T-cell (primary cell): ENCODE measurements at regions not wholly inside any gene's neighbourhood (a gene's known extent, or its start where the extent isn't known, plus 50 kb on each side); places are given as distances from the start of the nearest gene placed in this dataset.

Experiments used
- ATAC-seq, 4 experiments: fragments of 200-7000 bp in 3 of 4; fragments of 150-1000 bp in 1 of 4; cut with Tn5 transposase; replicated peaks in 1 of 4; 1 replicate in 3 of 4; 2 replicates in 1 of 4; pipeline ENCODE4 v1.10.0; 2021; ENCODE audit warnings: moderate library complexity in 3 of 4, mild to moderate bottlenecking in 2 of 4, moderate number of reproducible peaks in 1 of 4
- CTCF ChIA-PET, 2 donors: fragments of 300-600 bp; sonication (Branson Sonifier 250); formaldehyde crosslinking; loops; one replicate each; lab custom pipeline; 2022; ENCODE audit warnings: antibody characterized with exemption in 2 of 2; lab: Charles Lee
- POLR2A ChIA-PET, 2 donors: fragments of 300-600 bp; sonication (Branson Sonifier 250); formaldehyde crosslinking; loops; one replicate each; lab custom pipeline; 2022; ENCODE audit warnings: antibody characterized with exemption in 2 of 2; lab: Charles Lee
- DNase-seq, 35 experiments: peaks; one replicate each; pipeline versions ENCODE4 v3.0.0 to v3.0.0-alpha.2; 2013 to 2023
- H3K27ac ChIP-seq: one replicate; pipeline ENCODE4 v1.5.1; 2013; ENCODE audit warnings: low read length
- H3K27me3 ChIP-seq, 2 experiments: replicated peaks in 1 of 2; 1 replicate in 1 of 2; 2 replicates in 1 of 2; pipeline versions ENCODE4 v1.6.1 to v1.7.0; 2013; ENCODE audit warnings: low read length in 1 of 2, mixed read lengths in 1 of 2; ENCODE audit not compliant: control insufficient read depth in 2 of 2, insufficient read depth in 2 of 2; ENCODE audit errors: extremely low read depth in 1 of 2
- H3K36me3 ChIP-seq, 2 donors: 1 replicate in 1 of 2; 2 replicates in 1 of 2; pipeline versions ENCODE4 v1.6.1 to v1.7.0; 2013; ENCODE audit warnings: low read length in 1 of 2; ENCODE audit not compliant: control insufficient read depth in 2 of 2, insufficient read depth in 1 of 2; ENCODE audit errors: extremely low read depth in 1 of 2
- H3K4me1 ChIP-seq, 2 experiments: 1 replicate in 1 of 2; 2 replicates in 1 of 2; pipeline versions ENCODE4 v1.6.1 to v1.7.0; 2013; ENCODE audit warnings: low read length in 2 of 2, mixed read lengths in 1 of 2; ENCODE audit not compliant: insufficient read depth in 2 of 2, control insufficient read depth in 1 of 2; ENCODE audit errors: extremely low read depth in 1 of 2
- H3K4me3 ChIP-seq, 2 donors: 1 replicate in 1 of 2; 2 replicates in 1 of 2; pipeline versions ENCODE4 v1.5.1 to v1.7.0; 2013; ENCODE audit warnings: mild to moderate bottlenecking in 2 of 2, low read length in 1 of 2, moderate library complexity in 1 of 2; ENCODE audit not compliant: control insufficient read depth in 1 of 2; ENCODE audit errors: extremely low read depth in 1 of 2
- H3K9me3 ChIP-seq: 2 replicates; pipeline ENCODE4 v1.7.0; 2013
- H3K27ac Mint-ChIP-seq, 2 donors: one replicate each; pipeline ENCODE4 v1.8.0; 2020 to 2021; ENCODE audit warnings: mild to moderate bottlenecking in 2 of 2, mixed read lengths in 2 of 2
- H3K27me3 Mint-ChIP-seq, 2 donors: one replicate each; pipeline ENCODE4 v1.8.0; 2021 to 2022; ENCODE audit warnings: mixed read lengths in 2 of 2
- H3K36me3 Mint-ChIP-seq: one replicate; pipeline ENCODE4 v1.8.0; 2021; ENCODE audit warnings: mixed read lengths
- H3K4me1 Mint-ChIP-seq, 3 donors: one replicate each; pipeline ENCODE4 v1.8.0; 2020 to 2022; ENCODE audit warnings: mixed read lengths in 3 of 3, mild to moderate bottlenecking in 1 of 3
- H3K4me3 Mint-ChIP-seq, 3 donors: one replicate each; pipeline ENCODE4 v1.8.0; 2020 to 2022; ENCODE audit warnings: mild to moderate bottlenecking in 3 of 3, mixed read lengths in 3 of 3, moderate library complexity in 3 of 3
- H3K9me3 Mint-ChIP-seq, 3 donors: one replicate each; pipeline ENCODE4 v1.8.0; 2020 to 2022; ENCODE audit warnings: mixed read lengths in 3 of 3
- WGBS: methylation state at CpG from one replicate; pipeline ENCODE4 v1.1.5; 2013; ENCODE audit warnings: missing lambda C conversion rate; ENCODE audit not compliant: insufficient coverage; 5-methylcytosine and 5-hydroxymethylcytosine counted together

- ATAC-seq (no peak), DNase-seq (no peak)
- no peaks in the 10 kb centered on the region for H3K36me3 ChIP-seq
- H3K27me3 ChIP-seq: no peaks in the 10 kb centered on the region
- H3K9me3 Mint-ChIP-seq: peaks cover 0 to 3% (median 0%) of the 10 kb centered on the region in 3 donors
- H3K4me3 Mint-ChIP-seq: no peak overlapping the region
- ChIA-PET POLR2A (interaction anchor here in 1 of 2 donors (0.6 kb wide), 1 partner anchor 35 kb away, joined by 3 read pairs; no protein-coding TSS in a partner anchor), CTCF (interaction anchor here in 1 of 2 donors (0.6 kb wide), 1 partner anchor 252 kb away, joined by 4 read pairs; no protein-coding TSS in a partner anchor)
- WGBS: no CpG with 5 or more reads among the region's 2 CpGs
- H3K36me3 Mint-ChIP-seq: no peaks in the 10 kb centered on the region
- no peak overlapping the region for H3K4me3 ChIP-seq
- peaks cover 0 to 16% of the 10 kb centered on the region in 2 experiments for H3K4me1 ChIP-seq
- H3K9me3 ChIP-seq: no peaks in the 10 kb centered on the region
- H3K4me1 Mint-ChIP-seq: peaks cover 22 to 41% (median 30%) of the 10 kb centered on the region in 3 donors
- no peak overlapping the region for H3K27ac Mint-ChIP-seq
- H3K27me3 Mint-ChIP-seq: peaks cover 0 to 3% of the 10 kb centered on the region in 2 donors
- H3K27ac ChIP-seq: no peak overlapping the region
These were observed 313.6 kb downstream of the ETS1 start for GRCh38 chr11:128273736-128274135.

GRCh38 chr11:128271401-128271800, 316.0 kb downstream of the ETS1 start:
- H3K36me3 Mint-ChIP-seq: no peaks in the 10 kb centered on the region
- H3K9me3 ChIP-seq: no peaks in the 10 kb centered on the region
- H3K4me3 Mint-ChIP-seq: peak overlapping the region in 1 of 3 donors; percentile 6
- H3K4me1 ChIP-seq: peaks cover 0 to 16% of the 10 kb centered on the region in 2 experiments
- H3K36me3 ChIP-seq: no peaks in the 10 kb centered on the region
- H3K27ac ChIP-seq: peak overlapping the region; percentile 60
- no CpG with 5 or more reads among the region's 1 CpG for WGBS
- no peaks in the 10 kb centered on the region for H3K27me3 ChIP-seq
- CTCF ChIA-PET: interaction anchor here (0.5 to 1.0 kb wide), 5 partner anchors 11 to 489 kb away, joined by 3 to 4 read pairs (median 3); no protein-coding TSS in a partner anchor
- H3K4me3 ChIP-seq: no peak overlapping the region
- peak in 2 of 35 experiments; percentile 34 to 60 for DNase-seq
- peak in 2 of 4 experiments; percentile 23 to 73 for ATAC-seq
- no peaks in the 10 kb centered on the region for H3K9me3 Mint-ChIP-seq
- peaks cover 22 to 41% (median 30%) of the 10 kb centered on the region in 3 donors for H3K4me1 Mint-ChIP-seq
- H3K27ac Mint-ChIP-seq: peak overlapping the region; percentile 73 to 87
- POLR2A ChIA-PET: interaction anchor here in 1 of 2 donors (0.6 to 1.3 kb wide), 5 partner anchors 30 to 254 kb away, joined by 3 to 5 read pairs (median 3); no protein-coding TSS in a partner anchor
- peaks cover 0 to 3% of the 10 kb centered on the region in 2 donors for H3K27me3 Mint-ChIP-seq

- Mint-ChIP-seq H3K9me3 (no peaks in the 10 kb centered on the region), H3K4me3 (no peak overlapping the region), H3K4me1 (peaks cover 22 to 35% (median 27%) of the 10 kb centered on the region in 3 donors), H3K36me3 (no peaks in the 10 kb centered on the region), H3K27ac (peak overlapping the region in 1 of 2 donors; percentile 34), H3K27me3 (peaks cover 0 to 3% of the 10 kb centered on the region in 2 donors)
- ATAC-seq (no peak), DNase-seq (no peak)
- WGBS: no CpG with 5 or more reads among the region's 1 CpG
- H3K4me3 ChIP-seq: no peak overlapping the region
- no peaks in the 10 kb centered on the region for H3K27me3 ChIP-seq
- H3K9me3 ChIP-seq: no peaks in the 10 kb centered on the region
- POLR2A ChIA-PET: no interaction called here
- no peaks in the 10 kb centered on the region for H3K36me3 ChIP-seq
- H3K27ac ChIP-seq: no peak overlapping the region
- CTCF ChIA-PET: no interaction called here
- peaks cover 0 to 16% of the 10 kb centered on the region in 2 experiments for H3K4me1 ChIP-seq
These were observed 317.9 kb downstream of the ETS1 start for GRCh38 chr11:128269466-128269865.

DNA sequence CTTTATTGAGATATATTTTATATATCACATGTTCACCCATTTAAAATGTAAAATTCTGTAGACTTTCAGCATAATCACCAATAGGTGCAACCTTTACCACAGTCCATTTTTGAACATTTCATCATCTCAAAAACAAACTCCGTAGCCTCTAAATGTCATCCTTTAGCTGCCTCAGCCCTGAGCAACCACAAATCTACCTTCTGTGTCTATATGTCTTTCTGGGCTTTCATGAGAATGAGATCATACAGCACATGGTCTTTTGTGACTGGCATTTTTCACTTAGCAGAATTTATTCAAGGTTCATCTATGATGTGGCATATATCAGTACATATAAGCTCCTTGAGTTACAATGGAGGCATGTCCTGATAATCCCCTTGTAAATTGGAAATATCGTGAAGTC, 320.5 kb downstream of the ETS1 start:
- 86% methylated on average over 1 of the region's 2 CpGs for WGBS
- H3K4me3 ChIP-seq: no peak overlapping the region
- no peak overlapping the region for H3K4me3 Mint-ChIP-seq
- ChIA-PET CTCF (interaction anchor here (0.5 to 0.7 kb wide), 2 partner anchors 322 to 1913 kb away, joined by 3 to 4 read pairs; no protein-coding TSS in a partner anchor), POLR2A (no interaction called here)
- no peaks in the 10 kb centered on the region for H3K36me3 ChIP-seq
- peaks cover 10 to 17% (median 13%) of the 10 kb centered on the region in 3 donors for H3K4me1 Mint-ChIP-seq
- DNase-seq (no peak), ATAC-seq (no peak)
- no peaks in the 10 kb centered on the region for H3K9me3 ChIP-seq
- H3K4me1 ChIP-seq: peaks cover 0 to 10% of the 10 kb centered on the region in 2 experiments
- H3K27ac Mint-ChIP-seq: no peak overlapping the region
- H3K9me3 Mint-ChIP-seq: no peaks in the 10 kb centered on the region
- H3K27me3 Mint-ChIP-seq: peaks cover 0 to 3% of the 10 kb centered on the region in 2 donors
- no peaks in the 10 kb centered on the region for H3K36me3 Mint-ChIP-seq
- H3K27ac ChIP-seq: no peak overlapping the region
- no peaks in the 10 kb centered on the region for H3K27me3 ChIP-seq

DNA sequence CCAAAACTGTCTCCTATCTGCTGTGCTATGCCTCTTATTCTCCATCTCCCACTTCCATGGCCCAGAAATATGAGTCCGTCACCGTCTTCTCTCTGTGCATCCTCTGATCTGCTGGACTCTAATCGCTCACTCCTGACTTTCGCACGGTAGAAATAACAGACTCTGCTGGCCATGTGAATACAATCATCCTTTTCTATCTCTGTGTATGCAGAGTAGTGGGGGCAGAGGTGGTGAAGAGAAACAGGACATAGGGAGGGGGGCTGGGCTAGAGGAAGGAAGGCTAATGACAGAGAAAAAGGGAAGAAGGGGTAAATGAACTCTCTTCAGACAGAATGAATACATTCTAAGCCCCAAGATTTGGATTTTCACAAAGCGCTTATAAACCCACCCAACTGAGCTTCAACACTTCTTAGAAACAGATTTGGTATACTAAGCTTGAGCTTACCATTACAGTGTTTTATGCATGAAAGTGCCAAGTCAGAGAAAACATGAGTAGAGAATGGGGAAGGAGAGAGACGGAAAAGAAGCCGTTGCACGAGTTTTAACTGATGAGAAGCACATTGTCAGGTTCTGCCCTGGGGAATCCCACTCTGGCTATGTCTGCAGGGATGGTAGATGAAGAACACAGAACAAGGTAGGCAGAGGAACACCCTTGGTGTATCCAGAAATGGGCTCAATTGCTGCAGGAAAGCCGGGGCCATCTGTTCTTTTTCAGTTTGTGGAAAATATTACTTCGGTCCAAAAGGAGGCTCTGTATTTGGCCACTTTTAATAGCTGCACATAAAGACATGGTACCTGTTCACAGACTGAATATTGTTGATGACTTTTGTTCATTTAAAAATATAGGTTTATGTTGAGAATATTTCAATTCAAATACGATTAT, 324.7 kb downstream of the ETS1 start:
- Histone ChIP-seq H3K4me1 (no peaks in the 10 kb centered on the region), H3K36me3 (no peaks in the 10 kb centered on the region), H3K27ac (no peak overlapping the region), H3K4me3 (no peak overlapping the region), H3K9me3 (no peaks in the 10 kb centered on the region), H3K27me3 (no peaks in the 10 kb centered on the region)
- H3K4me3 Mint-ChIP-seq: no peak overlapping the region
- ATAC-seq: no peak
- CTCF ChIA-PET: interaction anchor here in 1 of 2 donors (0.9 kb wide), 1 partner anchor 8 kb away, joined by 3 read pairs; no protein-coding TSS in a partner anchor
- no peaks in the 10 kb centered on the region for H3K27me3 Mint-ChIP-seq
- DNase-seq: no peak
- no peaks in the 10 kb centered on the region for H3K9me3 Mint-ChIP-seq
- no peak overlapping the region for H3K27ac Mint-ChIP-seq
- POLR2A ChIA-PET: interaction anchor here in 1 of 2 donors (0.5 kb wide), 1 partner anchor 363 kb away, joined by 3 read pairs; no protein-coding TSS in a partner anchor
- no peaks in the 10 kb centered on the region for H3K36me3 Mint-ChIP-seq
- 80% methylated on average over 7 of the region's 12 CpGs for WGBS
- peaks cover 0 to 9% (median 1%) of the 10 kb centered on the region in 3 donors for H3K4me1 Mint-ChIP-seq

DNA sequence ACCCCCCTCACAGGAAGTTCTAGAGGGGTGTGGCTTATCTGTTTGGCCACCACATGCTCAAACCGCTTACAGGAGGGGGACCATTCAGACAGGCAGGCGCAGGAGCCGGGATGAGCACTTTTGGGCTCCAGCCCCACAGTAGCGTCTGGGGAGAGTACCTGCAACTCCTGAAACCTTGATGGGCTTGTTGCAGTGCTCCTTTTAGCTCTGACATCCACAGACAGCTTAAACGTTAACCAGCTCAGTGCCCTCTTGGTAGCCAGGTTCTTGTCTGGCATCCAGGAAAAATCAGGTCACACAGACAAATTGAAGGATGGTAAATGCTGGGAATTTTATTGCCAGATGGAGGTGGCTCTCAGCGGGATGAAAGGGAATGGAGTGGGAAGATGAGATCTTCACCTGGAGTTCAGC, 326.3 kb downstream of the ETS1 start:
- H3K36me3 ChIP-seq: no peaks in the 10 kb centered on the region
- H3K9me3 ChIP-seq: no peaks in the 10 kb centered on the region
- H3K27ac ChIP-seq: no peak overlapping the region
- ChIA-PET CTCF (no interaction called here), POLR2A (interaction anchor here in 1 of 2 donors (0.6 kb wide), 1 partner anchor 142 kb away, joined by 3 read pairs; no protein-coding TSS in a partner anchor)
- H3K4me1 Mint-ChIP-seq: peaks cover 0 to 9% (median 1%) of the 10 kb centered on the region in 3 donors
- H3K36me3 Mint-ChIP-seq: no peaks in the 10 kb centered on the region
- no peak for ATAC-seq
- 86% methylated on average over 5 of the region's 6 CpGs for WGBS
- no peaks in the 10 kb centered on the region for H3K9me3 Mint-ChIP-seq
- no peak for DNase-seq
- H3K27me3 Mint-ChIP-seq: no peaks in the 10 kb centered on the region
- H3K4me3 ChIP-seq: no peak overlapping the region
- H3K4me1 ChIP-seq: no peaks in the 10 kb centered on the region
- no peak overlapping the region for H3K27ac Mint-ChIP-seq
- no peak overlapping the region for H3K4me3 Mint-ChIP-seq
- H3K27me3 ChIP-seq: no peaks in the 10 kb centered on the region
